Stimulated activated CD4-positive, alpha-beta T cell treated with anti-CD3 and anti-CD28 coated beads, Interleukin-12 subunit alpha, Interleukin-12 subunit beta, amount 100 ng/mL, for 24 hours (primary cell): ENCODE measurements at regions not wholly inside any gene's neighbourhood (a gene's known extent, or its start where the extent isn't known, plus 50 kb on each side); places are given as distances from the start of the nearest gene placed in this dataset.
"Not testable (repeated sequence)": the region's sequence is repeated elsewhere in the genome, so short reads cannot be mapped to it uniquely, and the experiment has no call there.

Experiments
- DNase-seq, 2 experiments: peaks; one replicate each; pipeline ENCODE4 v3.0.0-alpha.2; 2020; ENCODE audit warnings: low read depth in 2 of 2

DNA sequence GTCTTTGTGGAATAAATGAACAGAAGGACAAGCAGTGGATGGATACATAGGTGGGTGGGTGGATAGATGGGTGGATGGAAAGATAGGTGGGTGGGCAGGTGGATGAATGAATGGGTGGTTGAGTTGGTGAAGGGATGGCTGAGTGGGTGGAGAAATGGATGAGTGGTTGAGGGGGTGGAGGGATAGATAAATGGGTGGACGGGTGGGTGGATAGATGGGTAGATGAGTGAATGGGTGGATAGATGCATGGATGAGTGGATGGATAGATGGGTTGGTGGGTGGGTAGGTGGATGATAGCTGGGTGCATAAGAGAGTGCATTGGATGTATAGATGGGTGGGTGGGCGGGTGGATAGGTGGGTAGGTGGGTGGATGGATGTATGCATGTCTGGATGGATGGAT lies 63.5 kb downstream of the UNC93B1 start:
- DNase-seq, result not testable (repeated sequence)

GRCh38 chr11:67938964-67939363 lies 64.9 kb downstream of the UNC93B1 start:
- DNase-seq, result not testable (repeated sequence)

- DNase-seq, result not testable (repeated sequence)
Observed at GRCh38 chr11:67938371-67938770, 65.5 kb downstream of the UNC93B1 start.

DNA sequence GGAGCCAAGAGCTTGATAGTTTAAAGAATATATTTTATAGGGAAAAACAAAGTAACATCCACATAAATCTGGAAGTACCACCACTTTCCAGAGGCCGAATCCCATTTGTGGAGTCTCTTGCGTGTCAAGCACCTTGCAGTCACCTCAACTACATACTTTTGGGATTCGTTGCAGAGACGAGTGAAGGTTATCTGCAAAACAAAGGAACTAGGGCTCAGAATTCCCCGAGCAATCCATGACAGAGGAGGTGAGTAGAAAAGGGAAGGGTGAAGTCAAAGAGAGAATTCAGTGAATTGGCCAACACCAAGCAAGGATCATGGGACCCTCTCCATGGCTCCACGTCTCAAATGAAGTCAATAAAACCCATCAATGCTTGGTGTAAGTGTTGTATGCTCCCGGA lies 80.3 kb downstream of the UNC93B1 start:
- DNase-seq, result not testable (repeated sequence)

DNA sequence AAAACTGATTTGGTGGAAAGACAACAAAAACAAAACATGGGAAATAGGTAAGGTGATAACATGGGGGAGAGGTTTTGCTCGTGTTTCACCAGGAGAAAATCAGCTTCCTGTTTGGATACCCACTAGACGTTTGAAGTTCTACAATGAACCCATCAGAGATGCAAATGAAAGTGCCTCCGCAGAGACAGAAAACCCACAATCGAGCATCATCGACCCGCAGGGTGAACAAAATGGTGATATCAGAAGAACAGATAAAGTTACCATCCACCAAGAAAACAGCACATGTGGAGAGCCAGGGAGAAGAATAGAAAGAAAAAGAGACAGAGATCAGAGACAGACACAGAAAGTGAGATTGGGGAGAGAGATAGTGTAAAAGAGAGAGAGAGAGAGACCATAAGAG lies 83.4 kb downstream of the UNC93B1 start:
- peak; percentile 16 to 35 for DNase-seq

DNA sequence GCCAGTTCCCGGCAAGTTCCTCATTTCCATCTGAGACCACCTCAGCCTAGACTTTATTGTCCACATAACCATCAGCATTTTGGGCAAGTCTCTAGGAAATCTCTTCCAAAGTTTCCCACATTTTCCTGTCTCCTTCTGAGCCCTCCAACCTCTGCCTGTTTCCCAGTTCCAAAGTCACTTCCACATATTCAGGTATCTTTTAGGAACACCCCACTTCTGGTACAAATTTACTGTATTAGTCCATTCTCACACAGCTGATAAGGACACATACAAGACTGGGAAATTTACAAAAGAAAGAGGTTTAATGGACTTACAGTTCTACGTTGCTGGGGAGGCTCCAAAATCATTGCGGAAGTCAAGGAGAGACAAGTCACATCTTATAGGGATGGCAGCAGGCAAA lies 91.7 kb downstream of the UNC93B1 start:
- not testable (repeated sequence) for DNase-seq

DNA sequence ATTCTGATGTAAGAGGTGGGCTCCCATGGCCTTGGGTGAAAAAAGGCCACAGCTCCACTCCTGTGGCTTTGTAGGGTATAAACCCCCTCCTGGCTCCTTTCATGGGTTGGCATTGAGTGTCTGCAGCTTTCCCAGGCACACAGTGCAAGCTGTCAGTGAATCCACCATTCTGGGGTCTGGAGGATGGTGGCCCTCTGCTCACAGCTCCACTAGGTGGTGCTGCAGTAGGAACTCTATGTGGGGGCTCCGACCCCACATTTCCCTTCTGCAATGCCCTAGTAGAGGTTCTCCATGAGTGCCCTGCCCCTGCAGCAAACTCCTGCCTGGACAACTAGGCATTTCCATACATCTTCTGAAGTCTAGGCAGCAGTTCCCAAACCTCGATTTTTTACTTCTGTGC lies 92.7 kb downstream of the UNC93B1 start:
- DNase-seq, result not testable (repeated sequence)

DNA sequence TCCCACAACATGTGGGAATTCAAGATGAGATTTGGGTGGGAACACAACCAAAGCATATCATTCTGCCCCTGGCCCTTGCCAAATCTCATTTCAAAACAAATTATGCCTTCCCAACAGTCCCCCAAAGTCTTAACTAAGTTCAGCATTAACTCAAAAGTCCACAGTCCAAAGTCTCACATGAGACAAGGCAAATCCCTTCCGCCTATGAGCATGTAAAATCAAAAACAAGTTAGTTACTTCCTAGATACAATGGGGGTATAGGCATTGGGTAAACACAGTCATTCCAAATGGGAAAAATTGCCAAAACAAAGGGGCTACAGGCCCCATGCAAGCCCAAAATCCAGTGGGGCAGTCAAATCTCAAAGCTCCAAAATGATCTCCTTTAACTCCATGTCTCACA lies 93.1 kb downstream of the UNC93B1 start:
- not testable (repeated sequence) for DNase-seq

- not testable (repeated sequence) for DNase-seq
Observed at GRCh38 chr11:67906969-67907368, 96.9 kb downstream of the UNC93B1 start.

- not testable (repeated sequence) for DNase-seq
Observed at GRCh38 chr11:67899462-67899861, 104.4 kb downstream of the UNC93B1 start.

DNA sequence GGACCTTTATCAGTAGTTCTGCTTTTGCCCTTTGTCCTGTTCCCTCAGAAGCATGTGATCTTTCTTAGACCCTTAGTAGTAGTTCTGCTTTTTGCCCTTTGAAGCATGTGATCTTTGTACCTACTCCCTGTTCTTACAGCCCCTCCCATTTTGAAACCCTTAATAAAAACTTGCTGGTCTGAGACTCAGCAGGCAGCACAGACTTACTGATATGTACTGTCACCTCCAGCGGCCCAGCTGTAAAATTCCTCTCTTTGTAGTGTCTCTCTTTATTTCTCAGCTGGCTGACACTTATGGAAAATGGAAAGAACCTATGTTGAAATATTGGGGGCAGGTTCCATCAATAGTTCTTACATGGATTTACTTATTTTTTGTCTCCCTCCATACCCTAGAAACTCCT lies 110.4 kb downstream of the UNC93B1 start:
- DNase-seq, result not testable (repeated sequence)

- DNase-seq, result not testable (repeated sequence)
Observed at GRCh38 chr11:67889646-67890045, 114.3 kb downstream of the UNC93B1 start.

GRCh38 chr11:67888056-67888455 lies 115.8 kb downstream of the UNC93B1 start:
- DNase-seq, result not testable (repeated sequence)

- not testable (repeated sequence) for DNase-seq
Observed at GRCh38 chr11:67886672-67887071, 117.2 kb downstream of the UNC93B1 start.

GRCh38 chr11:67886207-67886606 lies 117.7 kb downstream of the UNC93B1 start:
- not testable (repeated sequence) for DNase-seq

DNA sequence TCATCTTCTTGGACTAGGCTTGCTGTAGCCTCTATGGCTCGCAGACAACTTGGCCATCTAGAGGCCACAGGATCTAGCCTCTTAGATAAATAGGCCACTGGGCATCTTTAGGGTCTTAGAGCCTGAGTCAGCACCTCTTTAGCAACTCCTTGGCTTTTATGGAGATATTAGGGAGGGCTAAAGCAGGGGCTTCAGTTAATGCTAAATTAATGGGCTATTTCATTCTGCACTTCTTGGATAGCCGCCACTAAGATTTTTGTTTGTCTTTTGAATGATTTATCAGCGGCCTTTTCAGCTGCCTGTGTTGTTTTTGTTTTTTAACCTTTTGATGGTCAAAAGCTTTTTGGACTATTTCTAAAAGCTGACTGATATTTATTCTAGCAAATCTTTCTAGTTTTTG lies 118.3 kb downstream of the UNC93B1 start:
- not testable (repeated sequence) for DNase-seq

DNA sequence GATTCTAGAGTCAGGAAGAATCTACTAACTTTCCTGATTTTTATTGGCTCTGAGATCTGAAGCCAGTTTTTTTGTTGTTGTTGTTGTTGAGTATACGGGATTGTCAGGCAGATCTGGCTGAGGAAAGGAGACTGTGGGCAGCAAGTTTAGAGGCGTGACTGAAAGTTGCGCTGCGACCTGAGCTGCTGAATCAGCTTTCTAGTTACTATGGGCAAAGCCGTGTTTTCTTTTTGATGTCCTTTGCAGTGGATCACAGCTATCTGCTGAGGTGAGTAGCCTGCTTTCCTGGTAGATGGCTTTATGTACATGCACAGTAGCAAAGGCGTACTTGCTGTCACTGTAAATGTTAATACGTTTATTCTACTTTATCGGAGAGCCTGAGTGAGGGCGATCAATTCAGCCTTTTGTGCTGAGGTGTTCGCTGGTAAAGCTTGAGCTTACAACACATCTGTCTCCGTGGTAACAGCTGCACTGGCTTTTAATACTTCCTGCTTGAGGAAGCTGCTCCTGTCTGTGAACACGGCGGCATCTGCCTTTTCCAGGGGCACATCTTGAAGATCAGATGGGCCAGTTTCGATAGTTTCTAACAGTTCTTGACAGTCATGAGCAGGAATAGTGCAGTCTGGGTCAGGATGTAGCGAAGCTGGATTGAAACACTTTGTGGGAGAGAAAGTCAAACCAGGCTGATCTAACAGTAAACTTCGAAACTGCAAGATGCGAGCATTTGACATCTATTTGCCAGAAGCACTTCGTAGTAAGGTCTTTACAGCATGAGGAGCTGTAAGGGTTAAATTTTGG lies 118.9 kb downstream of the UNC93B1 start:
- DNase-seq, result peak; percentile 9 to 15

- not testable (repeated sequence) for DNase-seq
Observed at GRCh38 chr11:67884073-67884757, 119.7 kb downstream of the UNC93B1 start.

- not testable (repeated sequence) for DNase-seq
Observed at GRCh38 chr11:67882304-67882703, 121.6 kb downstream of the UNC93B1 start.

GRCh38 chr11:67881836-67882235 lies 122.1 kb downstream of the UNC93B1 start:
- DNase-seq, result not testable (repeated sequence)

DNA sequence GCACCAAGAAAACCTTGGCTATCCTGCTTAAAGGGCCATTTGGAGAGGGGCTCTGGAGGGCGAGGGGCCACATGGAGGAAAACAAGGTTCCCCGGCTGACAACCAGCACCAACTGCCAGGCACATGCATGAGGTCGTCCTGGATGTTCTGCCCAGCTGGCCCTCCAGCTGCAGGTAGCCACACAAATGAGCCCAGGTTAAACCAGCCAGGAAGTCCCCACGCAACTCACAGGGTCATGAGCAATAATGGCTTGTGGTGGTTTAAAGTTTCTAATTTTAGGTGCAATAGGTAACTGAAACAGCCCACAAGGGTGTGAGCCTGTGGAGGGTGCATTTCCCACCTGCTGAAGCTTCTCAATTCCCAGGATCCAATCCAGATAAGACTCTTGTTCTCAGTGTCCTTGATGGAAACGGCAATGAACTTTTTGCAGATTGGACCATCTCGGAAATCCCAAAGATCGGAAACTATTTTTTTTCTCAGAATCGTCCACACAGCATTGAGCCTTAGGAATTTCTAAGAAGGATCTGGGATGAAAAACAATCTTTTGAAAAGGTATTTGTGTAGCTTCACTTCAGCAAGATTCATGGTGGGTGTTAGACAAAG lies 123.2 kb downstream of the UNC93B1 start:
- not testable (repeated sequence) for DNase-seq

DNA sequence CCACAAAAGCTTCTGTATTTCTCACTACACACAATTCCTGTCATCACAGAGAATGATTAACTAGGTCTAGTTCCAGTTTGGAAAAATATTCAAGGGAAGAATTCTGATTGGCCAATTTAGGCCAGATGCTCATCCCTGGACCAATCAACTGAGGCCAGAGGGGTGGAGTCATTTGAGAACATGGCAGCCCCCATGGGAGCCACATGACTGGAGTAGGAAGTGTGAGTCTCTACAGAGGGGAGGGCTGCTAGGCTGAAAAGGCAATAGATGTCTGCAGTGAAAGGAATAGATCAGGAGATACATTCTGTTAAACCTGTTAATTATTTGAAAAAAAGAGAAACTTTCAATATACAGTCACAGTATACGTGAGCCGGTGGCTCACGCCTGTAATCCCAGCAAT lies 125.2 kb downstream of the UNC93B1 start:
- not testable (repeated sequence) for DNase-seq
